Loucy (cell line): ENCODE measurements at regions not wholly inside any gene's neighbourhood (a gene's known extent, or its start where the extent isn't known, plus 50 kb on each side); places are given as distances from the start of the nearest gene placed in this dataset.

ENCODE experiments used
- H2AFZ ChIP-seq: fragments of 200-600 bp; sonication (generic); 2 replicates; pipeline ENCODE4 v1.6.0; 2016; ENCODE audit warnings: antibody characterized with exemption, mild to moderate bottlenecking, low read length, moderate library complexity
- H3F3A ChIP-seq: fragments of 200-600 bp; 2 replicates; pipeline ENCODE4 v1.6.0; 2016; ENCODE audit warnings: antibody characterized with exemption, low read depth, mild to moderate bottlenecking
- H3K27me3 ChIP-seq: fragments of 200-600 bp; sonication (generic); 2 replicates; pipeline ENCODE4 v1.6.1; 2014; ENCODE audit warnings: low read length, mild to moderate bottlenecking; ENCODE audit not compliant: insufficient read depth, poor library complexity, severe bottlenecking
- H3K36me3 ChIP-seq: fragments of 200-600 bp; sonication (generic); 2 replicates; pipeline ENCODE4 v1.6.1; 2016; ENCODE audit warnings: low read length; ENCODE audit not compliant: insufficient read depth
- H3K4me1 ChIP-seq: fragments of 200-600 bp; sonication (generic); 2 replicates; pipeline ENCODE4 v1.5.1; 2014; ENCODE audit warnings: low read length, mild to moderate bottlenecking; ENCODE audit not compliant: insufficient read depth, poor library complexity, severe bottlenecking
- H3K4me2 ChIP-seq: fragments of 200-600 bp; sonication (generic); 2 replicates; pipeline ENCODE4 v1.6.0; 2014; ENCODE audit warnings: antibody characterized with exemption, low read length, low read depth, mild to moderate bottlenecking; ENCODE audit not compliant: poor library complexity, severe bottlenecking
- H3K4me3 ChIP-seq: fragments of 200-600 bp; sonication (generic); 2 replicates; pipeline ENCODE4 v1.5.1; 2014; ENCODE audit warnings: low read length, mild to moderate bottlenecking, mixed read lengths; ENCODE audit not compliant: poor library complexity, severe bottlenecking
- H3K79me2 ChIP-seq: fragments of 200-600 bp; sonication (generic); 2 replicates; pipeline ENCODE4 v1.6.1; 2014; ENCODE audit warnings: low read length; ENCODE audit not compliant: insufficient read depth
- H3K9ac ChIP-seq: fragments of 200-600 bp; sonication (generic); 2 replicates; pipeline ENCODE4 v1.6.0; 2014; ENCODE audit warnings: mild to moderate bottlenecking, low read depth, low read length, moderate library complexity; ENCODE audit not compliant: poor library complexity, severe bottlenecking
- H3K9me2 ChIP-seq: fragments of 200-600 bp; sonication (generic); replicated peaks from 2 replicates; pipeline ENCODE4 v1.6.1; 2016; ENCODE audit warnings: low read depth, low read length, mixed read lengths
- H3K9me3 ChIP-seq: fragments of 200-600 bp; sonication (generic); 2 replicates; pipeline ENCODE4 v1.6.1; 2014; ENCODE audit warnings: mild to moderate bottlenecking, antibody characterized with exemption, low read length, low read depth; ENCODE audit not compliant: insufficient read depth
- H4K20me1 ChIP-seq: fragments of 200-600 bp; sonication (generic); 2 replicates; pipeline ENCODE4 v1.6.0; 2014; ENCODE audit warnings: antibody characterized with exemption, low read length, mild to moderate bottlenecking; ENCODE audit not compliant: insufficient read depth, poor library complexity, severe bottlenecking
- EZH2phosphoT487 ChIP-seq: fragments of 200-600 bp; IDR thresholded peaks from 2 replicates; pipeline ENCODE4 v1.6.1; 2018; ENCODE audit warnings: antibody characterized with exemption, mild to moderate bottlenecking, moderate library complexity, borderline replicate concordance
- TF ChIP-seq, protein P1 (sequence below): fragments of 200-600 bp; sonication (generic); conservative IDR thresholded peaks from 2 replicates; pipeline ENCODE4 v1.5.1; 2014; ENCODE audit warnings: mild to moderate bottlenecking, antibody characterized with exemption, low read length

DNA sequence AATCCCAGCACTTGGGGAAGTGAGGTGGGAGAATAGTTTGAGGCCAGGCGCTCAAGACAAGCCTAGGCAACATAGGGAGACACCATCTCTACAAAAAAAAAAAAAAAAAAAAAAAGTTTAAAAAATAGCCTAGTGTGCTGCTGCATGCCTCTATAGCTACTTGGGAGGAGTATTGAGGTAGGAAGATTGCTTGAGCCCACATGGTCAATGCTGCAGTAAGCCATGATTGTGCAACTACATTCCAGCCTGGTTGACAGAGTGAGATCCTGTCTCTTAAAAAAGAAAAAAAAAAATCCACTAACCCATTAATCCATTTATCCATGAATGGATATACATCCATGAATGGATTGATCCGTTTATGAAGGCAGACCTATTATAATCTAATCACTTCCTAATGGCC, 1064.6 kb upstream of the EYS start:
- Histone ChIP-seq H3K27me3 (no peaks in the 10 kb centered on the region), H3K4me1 (no peaks in the 10 kb centered on the region), H3K4me2 (no peak overlapping the region), H4K20me1 (no peaks in the 10 kb centered on the region), H3K79me2 (no peaks in the 10 kb centered on the region), H3F3A (no peaks in the 10 kb centered on the region), H3K4me3 (no peak overlapping the region), H3K36me3 (no peaks in the 10 kb centered on the region), H2AFZ (no peak overlapping the region), H3K9me2 (no peaks in the 10 kb centered on the region), H3K9me3 (no peaks in the 10 kb centered on the region), H3K9ac (no peak overlapping the region)
- TF ChIP-seq, protein P1, sequence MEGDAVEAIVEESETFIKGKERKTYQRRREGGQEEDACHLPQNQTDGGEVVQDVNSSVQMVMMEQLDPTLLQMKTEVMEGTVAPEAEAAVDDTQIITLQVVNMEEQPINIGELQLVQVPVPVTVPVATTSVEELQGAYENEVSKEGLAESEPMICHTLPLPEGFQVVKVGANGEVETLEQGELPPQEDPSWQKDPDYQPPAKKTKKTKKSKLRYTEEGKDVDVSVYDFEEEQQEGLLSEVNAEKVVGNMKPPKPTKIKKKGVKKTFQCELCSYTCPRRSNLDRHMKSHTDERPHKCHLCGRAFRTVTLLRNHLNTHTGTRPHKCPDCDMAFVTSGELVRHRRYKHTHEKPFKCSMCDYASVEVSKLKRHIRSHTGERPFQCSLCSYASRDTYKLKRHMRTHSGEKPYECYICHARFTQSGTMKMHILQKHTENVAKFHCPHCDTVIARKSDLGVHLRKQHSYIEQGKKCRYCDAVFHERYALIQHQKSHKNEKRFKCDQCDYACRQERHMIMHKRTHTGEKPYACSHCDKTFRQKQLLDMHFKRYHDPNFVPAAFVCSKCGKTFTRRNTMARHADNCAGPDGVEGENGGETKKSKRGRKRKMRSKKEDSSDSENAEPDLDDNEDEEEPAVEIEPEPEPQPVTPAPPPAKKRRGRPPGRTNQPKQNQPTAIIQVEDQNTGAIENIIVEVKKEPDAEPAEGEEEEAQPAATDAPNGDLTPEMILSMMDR: no peak
- TF ChIP-seq EZH2phosphoT487: no peak

DNA sequence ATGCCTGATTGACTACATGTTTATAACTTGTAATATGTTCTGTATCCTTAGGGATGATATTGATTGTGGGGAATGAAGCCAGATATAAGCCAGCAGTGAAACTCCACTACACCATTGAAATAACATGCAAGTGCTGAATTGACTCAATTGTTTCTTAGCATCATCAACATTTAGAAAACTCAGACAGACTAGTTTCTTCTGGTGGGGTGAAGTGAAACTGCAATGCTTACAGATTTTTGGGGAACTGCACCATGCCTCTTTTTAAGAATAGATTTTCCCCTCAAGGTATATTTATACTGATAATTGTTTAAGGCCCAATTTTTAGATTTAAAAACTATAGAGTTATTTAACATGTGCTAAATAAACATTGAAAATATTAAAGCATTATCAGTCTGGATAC, 1044.6 kb upstream of the EYS start:
- Histone ChIP-seq H3K9ac (no peak overlapping the region), H4K20me1 (no peaks in the 10 kb centered on the region), H2AFZ (no peak overlapping the region), H3K4me1 (no peaks in the 10 kb centered on the region), H3K4me2 (no peak overlapping the region), H3K9me2 (no peaks in the 10 kb centered on the region), H3K27me3 (no peaks in the 10 kb centered on the region), H3K79me2 (no peaks in the 10 kb centered on the region), H3F3A (no peaks in the 10 kb centered on the region), H3K4me3 (no peak overlapping the region), H3K36me3 (no peaks in the 10 kb centered on the region), H3K9me3 (no peaks in the 10 kb centered on the region)
- no peak for TF ChIP-seq EZH2phosphoT487
- TF ChIP-seq, protein P1: no peak

DNA sequence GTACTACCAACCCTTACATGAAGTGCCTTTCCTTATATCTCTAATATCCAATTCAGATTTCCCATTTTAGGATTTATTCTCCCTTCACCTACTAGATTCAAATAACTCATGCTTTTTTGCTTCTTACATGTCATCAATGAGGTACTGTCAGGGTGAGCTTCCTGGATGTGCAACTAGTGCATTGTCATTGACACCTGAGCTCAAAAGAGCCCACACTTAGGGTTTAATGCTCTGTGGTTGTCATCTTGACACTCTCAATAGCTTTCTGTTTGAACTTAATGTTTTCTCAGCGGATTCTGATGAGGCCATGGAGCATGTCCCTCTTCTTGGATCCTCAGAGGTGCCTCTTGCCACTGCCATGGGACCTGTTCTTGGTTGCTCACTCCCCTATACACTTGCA, 1033.3 kb upstream of the EYS start:
- Histone ChIP-seq H3K9me2 (no peaks in the 10 kb centered on the region), H3K9ac (no peak overlapping the region), H2AFZ (no peak overlapping the region), H3K4me3 (no peak overlapping the region), H3F3A (no peaks in the 10 kb centered on the region), H3K4me2 (no peak overlapping the region), H4K20me1 (no peaks in the 10 kb centered on the region), H3K36me3 (no peaks in the 10 kb centered on the region), H3K27me3 (no peaks in the 10 kb centered on the region), H3K79me2 (no peaks in the 10 kb centered on the region), H3K9me3 (no peaks in the 10 kb centered on the region), H3K4me1 (no peaks in the 10 kb centered on the region)
- TF ChIP-seq EZH2phosphoT487: no peak
- TF ChIP-seq, protein P1: no peak
